Lung (tissue), 11 donors: ENCODE measurements at regions not wholly inside any gene's neighbourhood (a gene's known extent, or its start where the extent isn't known, plus 50 kb on each side); places are given as distances from the start of the nearest gene placed in this dataset.
A peak's percentile ranks its signal among the peaks of the same experiment; 100 is the strongest.

Experiments used
- ATAC-seq: fragments of 200-7000 bp; cut with Tn5 transposase; one replicate; pipeline ENCODE4 v1.9.1; 2020; ENCODE audit warnings: moderate number of reproducible peaks; ENCODE audit not compliant: insufficient read depth, low FRiP score
- DNase-seq, 3 donors: peaks; one replicate each; pipeline ENCODE4 v3.0.0-alpha.2; 2013 to 2017
- H3K27ac ChIP-seq, 2 donors: one replicate each; pipeline ENCODE4 v1.5.1; 2013; ENCODE audit warnings: mild to moderate bottlenecking in 2 of 2, moderate library complexity in 2 of 2, control low read depth in 1 of 2, inconsistent platforms in 1 of 2, low read depth in 1 of 2, low read length in 1 of 2
- H3K27me3 ChIP-seq, 3 donors: one replicate each; pipeline ENCODE4 v1.5.1; 2013; ENCODE audit warnings: low read length in 2 of 3; ENCODE audit not compliant: control insufficient read depth in 3 of 3, insufficient read depth in 3 of 3
- H3K36me3 ChIP-seq, 4 donors: one replicate each; pipeline ENCODE4 v1.5.1; 2013; ENCODE audit warnings: low read length in 4 of 4, mild to moderate bottlenecking in 1 of 4, moderate library complexity in 1 of 4; ENCODE audit not compliant: control insufficient read depth in 4 of 4, insufficient read depth in 4 of 4
- H3K4me1 ChIP-seq, 5 donors: one replicate each; pipeline ENCODE4 v1.5.1; 2013; ENCODE audit warnings: low read length in 5 of 5, mild to moderate bottlenecking in 2 of 5, moderate library complexity in 1 of 5; ENCODE audit not compliant: control insufficient read depth in 5 of 5, insufficient read depth in 5 of 5
- H3K4me3 ChIP-seq: one replicate; pipeline ENCODE4 v1.5.1; 2013; ENCODE audit warnings: mild to moderate bottlenecking, control low read depth, moderate library complexity
- H3K9ac ChIP-seq, 2 donors: one replicate each; pipeline ENCODE4 v1.5.1; 2013; ENCODE audit warnings: low read length in 2 of 2, control low read depth in 1 of 2; ENCODE audit not compliant: insufficient read depth in 1 of 2
- H3K9me3 ChIP-seq, 4 donors: one replicate each; pipeline ENCODE4 v1.5.1; 2013; ENCODE audit warnings: low read length in 3 of 4, mild to moderate bottlenecking in 1 of 4, moderate library complexity in 1 of 4; ENCODE audit not compliant: control insufficient read depth in 4 of 4, insufficient read depth in 3 of 4
- CTCF ChIP-seq: IDR thresholded peaks from 2 replicates; pipeline ENCODE4 v1.5.1; 2012; ENCODE audit warnings: mild to moderate bottlenecking; ENCODE audit errors: control extremely low read depth, extremely low read depth
- WGBS, 2 donors: extraction: QIAGEN DNeasy Blood & Tissue Kit; methylation state at CpG; one replicate each; pipeline ENCODE4 v1.1.7; 2013; 5-methylcytosine and 5-hydroxymethylcytosine counted together
- donor health status: control.
- donor health status: control.
- donor health status: Bipolar disorder and iron deficiency.
- donor health status: healthy.
- donor health status: DM: yes; HTN: yes; CAD: no.

- TF ChIP-seq CTCF = no peak
- ATAC-seq (no peak), DNase-seq (no peak)
- 86 to 88% methylated on average over 1 of the region's 1 CpG for WGBS, 2 donors
- Histone ChIP-seq H3K36me3 (no peaks in the 10 kb centered on the region), H3K9ac (no peak overlapping the region), H3K9me3 (no peaks in the 10 kb centered on the region), H3K27ac (no peak overlapping the region), H3K27me3 (no peaks in the 10 kb centered on the region), H3K4me3 (no peak overlapping the region), H3K4me1 (peaks cover 0 to 6% (median 0%) of the 10 kb centered on the region in 5 donors)
These were observed 475.5 kb downstream of the TSHZ3 start for GRCh38 chr19:30873691-30874090.

GRCh38 chr19:30873003-30873402, 476.2 kb downstream of the TSHZ3 start:
- 80 to 89% methylated on average over 2 of the region's 2 CpGs for WGBS, 2 donors
- H3K4me1 ChIP-seq = peaks cover 0 to 4% (median 0%) of the 10 kb centered on the region in 5 donors
- no peak for TF ChIP-seq CTCF

GRCh38 chr19:30871979-30872378, 477.3 kb downstream of the TSHZ3 start:
- H3K4me1 ChIP-seq = peaks cover 0 to 4% (median 0%) of the 10 kb centered on the region in 5 donors
- H3K9ac ChIP-seq = no peak overlapping the region
- no peaks in the 10 kb centered on the region for H3K27me3 ChIP-seq
- ATAC-seq (no peak), DNase-seq (no peak)
- no peaks in the 10 kb centered on the region for H3K36me3 ChIP-seq
- no peak overlapping the region for H3K27ac ChIP-seq
- no peak overlapping the region for H3K4me3 ChIP-seq
- no peak for TF ChIP-seq CTCF
- peaks cover 0 to 3% (median 0%) of the 10 kb centered on the region in 4 donors for H3K9me3 ChIP-seq
- WGBS, 2 donors = 78 to 79% methylated on average over 4 of the region's 4 CpGs

More at GRCh38 chr19:30873003-30873402, 476.2 kb downstream of the TSHZ3 start:
- no peak for ATAC-seq
- Histone ChIP-seq H3K9ac (no peak overlapping the region), H3K9me3 (peaks cover 0 to 3% (median 0%) of the 10 kb centered on the region in 4 donors), H3K4me3 (no peak overlapping the region), H3K36me3 (no peaks in the 10 kb centered on the region), H3K27me3 (no peaks in the 10 kb centered on the region), H3K27ac (no peak overlapping the region)
- no peak for DNase-seq

GRCh38 chr19:30870876-30871275, 478.4 kb downstream of the TSHZ3 start:
- 47 to 74% methylated on average over 8 of the region's 8 CpGs for WGBS, 2 donors
- ATAC-seq (no peak), DNase-seq (peak; percentile 64 to 75 (median 67))
- Histone ChIP-seq H3K27ac (no peak overlapping the region), H3K4me1 (peaks cover 0 to 4% (median 0%) of the 10 kb centered on the region in 5 donors), H3K9me3 (peaks cover 0 to 3% (median 0%) of the 10 kb centered on the region in 4 donors), H3K36me3 (no peaks in the 10 kb centered on the region), H3K4me3 (no peak overlapping the region), H3K9ac (no peak overlapping the region), H3K27me3 (no peaks in the 10 kb centered on the region)
- no peak for TF ChIP-seq CTCF
